Caki2 (cell line): ENCODE measurements at regions not wholly inside any gene's neighbourhood (a gene's known extent, or its start where the extent isn't known, plus 50 kb on each side); places are given as distances from the start of the nearest gene placed in this dataset.
A peak's percentile ranks its signal among the peaks of the same experiment; 100 is the strongest.
"Not testable (repeated sequence)": the region's sequence is repeated elsewhere in the genome, so short reads cannot be mapped to it uniquely, and the experiment has no call there.

Experiments used
- DNase-seq: peaks from one replicate; pipeline ENCODE4 v3.0.0-alpha.2; 2015; ENCODE audit warnings: low read depth
- in situ Hi-C: cut with HindIII; loops from 2 replicates; pipeline ENCODE4 v1.10.0; 2016; ENCODE audit warnings: low sequenced_read_pairs, low pct_unique_long_range_greater_than_20kb, mixed read lengths

DNA sequence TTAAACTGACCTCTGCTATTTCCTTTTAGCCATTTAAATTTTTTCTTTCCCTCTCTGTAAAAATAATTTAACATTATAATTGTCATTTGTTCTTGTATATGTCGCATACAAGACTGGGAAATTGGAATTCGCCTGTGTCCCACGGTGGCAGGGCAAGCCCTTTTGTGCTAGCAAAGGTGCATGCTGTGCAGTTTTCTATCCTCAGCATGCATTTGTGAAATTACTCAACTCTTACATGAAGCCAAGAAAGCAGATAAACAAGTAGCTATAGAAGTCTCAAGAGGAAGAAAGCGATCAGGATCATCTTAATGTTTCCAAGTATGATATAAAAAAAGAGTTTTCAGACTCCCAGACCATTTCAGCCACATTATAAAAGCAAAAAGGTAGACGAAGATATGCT is 392.6 kb upstream of the CHST9 start:
- no peak for DNase-seq
- in situ Hi-C loops = no loop called here

DNA sequence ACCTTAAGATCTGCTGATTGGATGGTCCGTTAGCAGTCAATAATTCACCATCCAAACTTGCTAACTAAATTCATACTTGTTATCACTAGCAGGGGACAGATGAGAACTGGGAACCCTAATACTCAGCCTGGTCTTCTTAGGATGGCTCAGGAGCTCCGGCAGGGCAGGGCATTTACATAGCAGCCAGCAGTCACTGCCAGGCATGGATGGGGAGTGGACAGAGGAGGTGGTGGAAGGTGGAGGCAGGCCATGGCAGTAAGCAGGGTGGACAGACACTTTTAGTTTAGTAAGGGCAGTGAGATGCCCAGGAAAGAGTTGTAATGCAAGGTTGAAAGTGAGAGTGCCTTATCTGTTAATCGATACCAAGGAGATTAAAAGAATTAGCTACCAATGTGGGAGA is 392.2 kb upstream of the CHST9 start:
- no peak for DNase-seq
- in situ Hi-C loops = no loop called here

DNA sequence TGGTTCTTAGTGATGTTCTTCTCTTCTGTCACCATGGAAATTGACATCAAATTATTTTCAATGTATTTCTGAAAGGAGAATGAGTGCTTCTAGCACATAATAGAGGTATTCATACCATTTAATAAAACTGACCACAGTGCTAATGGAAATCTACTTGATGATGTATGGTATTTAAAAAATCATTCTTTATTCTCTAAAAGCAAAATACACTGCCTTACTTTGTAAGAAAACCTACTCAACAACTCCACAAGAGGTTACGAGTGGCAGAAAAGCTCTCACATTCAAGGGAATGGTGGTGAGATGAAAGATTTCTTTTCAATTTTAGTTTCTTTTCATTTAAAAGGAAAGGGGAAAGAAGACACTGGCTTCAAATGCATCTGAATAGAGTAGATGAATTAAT is 382.3 kb upstream of the CHST9 start:
- no peak for DNase-seq
- in situ Hi-C loops = no loop called here

DNA sequence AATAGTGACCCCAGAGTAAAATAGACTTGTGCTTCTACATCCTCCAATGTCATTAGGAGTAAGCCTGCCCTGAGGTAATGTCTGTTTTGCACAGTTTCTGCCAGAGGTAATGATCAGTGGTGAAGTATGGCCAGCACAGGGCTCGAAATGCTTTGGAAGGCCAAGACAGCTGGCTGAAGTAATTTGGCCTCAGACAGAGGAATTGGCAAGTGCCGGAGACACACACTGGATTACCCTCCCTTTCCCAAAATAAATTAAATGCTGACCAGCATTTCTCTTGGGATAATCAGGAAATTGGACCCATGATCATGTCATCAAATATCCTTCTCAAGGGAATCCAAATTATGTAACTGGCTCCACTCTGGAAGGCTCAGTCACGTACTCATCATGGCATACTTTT is 379.0 kb upstream of the CHST9 start:
- in situ Hi-C loops = no loop called here
- DNase-seq = no peak

DNA sequence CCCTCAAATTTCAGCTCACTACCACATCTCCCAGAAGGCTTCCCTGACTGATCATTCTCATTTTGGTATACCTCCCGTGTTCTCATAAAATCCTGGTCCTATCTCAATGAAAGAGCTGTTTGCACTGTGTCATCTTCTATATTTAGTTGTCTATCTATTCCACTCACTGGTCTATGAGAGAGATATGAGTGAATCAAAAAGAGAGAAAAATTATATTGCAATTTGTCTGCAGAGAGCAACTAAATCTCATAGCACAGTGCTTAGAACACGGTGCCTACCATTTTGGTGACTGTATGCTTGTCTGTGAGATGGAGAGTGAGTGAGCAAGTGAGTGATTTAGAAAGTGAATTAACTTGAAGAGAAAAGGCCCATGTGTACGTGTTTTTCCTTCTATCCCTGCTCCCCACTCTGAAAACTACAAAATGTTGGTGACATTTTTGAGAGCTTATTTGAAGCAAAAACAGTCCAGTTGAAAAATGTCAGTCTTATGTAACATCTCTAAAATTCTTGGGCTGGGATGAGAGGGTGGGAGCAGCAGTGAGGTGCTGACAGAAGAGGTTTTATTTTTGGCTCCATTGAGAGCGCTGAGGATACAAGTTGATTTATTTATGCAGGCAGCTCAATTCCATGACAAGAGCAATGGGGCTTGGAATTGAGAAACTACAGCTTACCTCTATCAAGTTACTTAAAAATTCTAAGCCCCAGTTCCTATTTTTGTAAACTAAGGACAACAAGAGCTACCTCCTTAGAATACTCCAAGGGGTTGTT is 373.5 kb upstream of the CHST9 start:
- in situ Hi-C loops = no loop called here
- no peak for DNase-seq

DNA sequence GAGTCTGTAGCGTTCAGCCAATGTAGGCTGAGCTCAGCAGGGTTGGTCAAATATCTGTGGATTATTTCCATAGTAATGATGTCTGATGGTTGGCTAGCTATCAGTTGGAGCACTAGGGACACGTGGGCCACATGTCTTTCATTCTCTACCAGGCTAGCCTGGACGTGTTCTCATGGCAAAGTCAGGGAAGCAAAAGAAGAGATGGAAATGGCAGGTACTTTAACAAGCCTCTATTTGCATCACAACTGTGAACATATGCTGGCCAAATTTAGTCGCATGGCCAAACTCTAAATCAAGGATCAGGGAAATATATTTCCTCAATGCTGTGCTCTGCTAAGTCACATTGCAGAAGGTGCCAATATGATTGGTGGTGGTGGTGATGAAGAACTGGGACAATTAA is 371.6 kb upstream of the CHST9 start:
- in situ Hi-C loops = no loop called here
- DNase-seq = no peak

DNA sequence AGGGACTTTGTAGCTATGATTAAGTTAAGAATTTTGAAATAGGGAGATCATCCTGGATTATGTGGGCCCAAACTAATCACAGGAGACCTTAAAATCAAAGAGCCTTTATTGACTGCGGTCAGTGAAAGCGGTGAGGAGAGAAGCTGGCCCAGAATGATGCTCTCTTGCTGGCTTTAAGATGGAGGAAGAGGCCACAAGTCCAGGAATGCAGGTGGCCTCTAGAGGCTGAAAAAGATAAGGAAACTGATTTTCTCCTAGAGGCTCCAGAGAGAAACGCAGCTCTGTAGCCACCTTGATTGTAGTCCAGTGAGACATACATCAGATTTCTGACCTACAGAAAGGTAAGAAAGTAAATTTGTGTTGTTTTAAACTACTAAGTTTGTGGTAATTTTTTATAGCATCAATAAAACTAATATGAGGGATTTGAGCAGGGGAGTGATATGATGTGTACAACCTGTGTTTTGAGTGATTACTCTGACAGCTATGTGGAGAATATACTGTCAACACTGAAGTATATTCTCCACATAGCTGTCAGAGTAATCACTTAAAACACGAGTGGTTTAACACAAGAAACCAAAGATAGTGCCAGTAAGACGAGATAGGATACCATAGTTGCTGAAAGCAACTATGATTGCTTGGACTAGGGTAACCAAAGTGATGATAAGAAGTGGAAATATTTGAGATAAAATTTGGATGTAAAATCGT is 364.4 kb upstream of the CHST9 start:
- DNase-seq = no peak
- in situ Hi-C loops = no loop called here

DNA sequence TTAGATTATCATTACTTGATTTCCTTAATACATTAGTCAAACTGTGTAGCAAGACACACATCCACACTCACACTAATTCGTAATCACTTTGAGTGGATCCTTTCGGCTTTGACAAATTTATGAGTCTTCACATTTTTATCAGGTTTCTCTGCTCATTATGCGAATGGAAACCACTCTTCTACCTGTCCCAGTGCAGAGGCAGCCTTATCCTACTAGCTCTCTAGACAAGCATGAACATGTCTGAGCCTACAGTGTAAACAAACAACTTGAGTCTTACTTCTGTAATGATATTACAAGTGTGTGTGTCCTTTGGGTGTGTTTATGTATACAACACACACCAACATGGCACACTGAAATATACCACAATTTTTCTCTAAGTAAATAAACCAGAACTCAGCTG is 361.9 kb upstream of the CHST9 start:
- in situ Hi-C loops = no loop called here
- DNase-seq = no peak

DNA sequence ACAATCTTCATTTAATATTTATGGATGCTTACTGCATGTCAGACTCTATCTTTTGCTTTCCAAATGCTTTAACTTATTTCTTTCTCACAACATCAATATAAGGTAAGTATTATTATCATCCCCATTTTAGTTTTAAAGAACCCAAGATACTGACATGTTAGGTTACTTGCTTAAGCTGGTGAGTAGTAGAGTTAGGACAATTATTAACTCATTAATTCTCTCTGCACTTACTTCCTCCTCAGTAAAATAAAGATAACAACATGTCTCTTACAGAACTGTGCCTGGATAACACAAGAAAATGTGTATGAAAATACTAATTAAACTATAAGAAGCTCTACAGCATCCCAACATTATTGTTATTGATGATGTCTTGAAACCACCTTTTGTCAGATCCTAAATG is 359.1 kb upstream of the CHST9 start:
- in situ Hi-C loops = no loop called here
- no peak for DNase-seq

DNA sequence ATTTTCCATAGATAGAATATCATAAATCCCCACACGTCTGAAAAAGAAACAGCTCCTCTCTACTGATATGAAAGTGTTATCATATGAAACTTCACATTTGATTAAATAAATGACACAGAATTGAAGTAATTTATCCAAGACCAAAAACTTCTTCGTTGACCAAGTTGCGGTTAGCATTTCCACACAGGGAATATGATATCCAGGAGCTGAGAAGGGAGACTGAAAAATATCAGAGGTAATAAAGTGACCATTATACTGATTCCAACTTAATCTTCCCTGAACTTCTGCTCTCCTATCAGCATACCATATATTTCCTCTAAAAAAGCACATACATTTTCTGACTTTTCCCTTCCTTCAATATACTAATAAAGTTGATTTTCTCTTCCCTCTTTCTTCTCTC is 356.2 kb upstream of the CHST9 start:
- in situ Hi-C loops = no loop called here
- DNase-seq = no peak

DNA sequence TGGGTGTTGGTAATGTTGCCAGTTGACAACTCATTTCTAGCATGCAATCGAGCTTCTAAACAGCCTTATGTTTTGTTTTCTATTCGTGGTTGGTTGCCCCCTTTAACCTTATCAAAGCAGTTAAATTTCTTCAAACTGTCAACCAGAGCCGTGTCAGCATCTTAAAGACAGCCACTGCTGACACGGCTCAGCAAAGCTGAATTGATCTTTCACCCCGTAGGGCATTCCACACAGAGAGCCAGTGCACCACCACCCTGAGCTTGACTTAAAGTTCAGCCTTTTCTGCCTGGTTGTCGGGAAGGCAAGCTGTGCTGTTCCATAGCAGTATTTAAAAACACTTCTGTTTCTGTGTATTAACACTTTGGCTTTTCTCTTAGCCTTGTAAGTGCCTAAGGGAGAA is 355.0 kb upstream of the CHST9 start:
- DNase-seq = peak; percentile 1
- in situ Hi-C loops = no loop called here

DNA sequence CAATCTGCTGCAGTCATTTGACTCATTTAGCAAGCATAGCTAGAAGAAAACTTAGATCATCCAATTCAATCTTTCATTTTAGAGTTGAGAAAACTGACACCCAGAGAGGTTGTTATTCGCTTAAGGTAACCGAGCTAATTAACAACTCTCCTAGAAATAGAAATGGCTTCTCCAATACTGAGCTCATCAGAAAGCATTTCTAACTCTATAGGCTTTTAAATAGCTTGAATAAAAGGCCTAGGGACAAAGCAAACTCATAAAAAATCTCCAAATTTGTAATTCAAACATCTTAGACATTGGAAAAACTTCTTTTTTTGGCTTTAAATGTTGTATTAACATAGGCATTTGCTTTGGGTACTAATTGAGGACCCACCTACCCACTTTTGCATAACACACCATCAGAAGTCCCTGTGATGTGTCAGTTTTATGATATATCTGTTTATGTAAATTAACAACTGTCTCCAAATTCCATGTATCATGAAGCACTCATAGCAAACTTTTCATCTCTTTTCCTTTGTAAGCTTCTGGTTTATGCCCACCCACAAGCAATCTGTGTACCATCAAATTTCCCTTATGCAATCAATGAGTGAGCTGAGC is 343.9 kb upstream of the CHST9 start:
- in situ Hi-C loops = no loop called here
- no peak for DNase-seq

DNA sequence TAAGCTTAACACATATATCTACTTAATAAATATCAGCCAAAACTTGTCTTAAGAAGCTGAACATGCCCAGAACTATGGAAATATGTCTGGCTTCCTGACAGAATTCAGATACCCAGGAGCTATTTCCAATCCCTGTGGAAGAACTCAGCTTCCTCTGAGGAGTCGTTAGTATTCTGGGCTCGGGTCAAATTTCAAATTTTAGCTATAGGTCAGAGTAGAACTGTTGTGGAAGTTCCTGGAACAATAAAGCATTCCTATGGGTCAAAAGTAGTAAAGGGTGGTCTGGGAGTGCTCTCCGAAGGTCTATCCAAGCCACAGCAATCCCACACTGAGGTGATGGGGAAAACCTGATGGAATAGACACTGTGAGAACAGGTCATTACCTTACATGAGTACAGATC is 342.7 kb upstream of the CHST9 start:
- DNase-seq = no peak
- in situ Hi-C loops = no loop called here

DNA sequence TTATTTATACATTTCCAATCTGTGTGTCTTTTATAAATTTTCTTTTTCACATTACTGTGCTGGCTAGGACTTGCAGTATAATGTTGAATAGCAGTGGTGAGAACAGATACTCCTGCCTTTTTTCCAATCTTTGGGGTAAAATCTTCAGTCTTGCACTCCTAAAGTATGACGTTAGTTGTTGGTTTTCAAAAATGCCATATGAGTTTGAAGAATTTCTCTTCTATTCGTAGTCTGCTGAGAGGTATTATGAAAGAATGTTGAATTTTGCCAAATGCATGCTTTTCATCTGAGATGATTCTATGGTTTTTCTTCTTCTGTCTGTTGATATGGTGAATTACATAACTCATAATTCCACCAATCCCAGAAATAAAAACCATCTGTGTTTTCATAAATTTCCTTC is 335.3 kb upstream of the CHST9 start:
- in situ Hi-C loops = no loop called here
- no peak for DNase-seq

DNA sequence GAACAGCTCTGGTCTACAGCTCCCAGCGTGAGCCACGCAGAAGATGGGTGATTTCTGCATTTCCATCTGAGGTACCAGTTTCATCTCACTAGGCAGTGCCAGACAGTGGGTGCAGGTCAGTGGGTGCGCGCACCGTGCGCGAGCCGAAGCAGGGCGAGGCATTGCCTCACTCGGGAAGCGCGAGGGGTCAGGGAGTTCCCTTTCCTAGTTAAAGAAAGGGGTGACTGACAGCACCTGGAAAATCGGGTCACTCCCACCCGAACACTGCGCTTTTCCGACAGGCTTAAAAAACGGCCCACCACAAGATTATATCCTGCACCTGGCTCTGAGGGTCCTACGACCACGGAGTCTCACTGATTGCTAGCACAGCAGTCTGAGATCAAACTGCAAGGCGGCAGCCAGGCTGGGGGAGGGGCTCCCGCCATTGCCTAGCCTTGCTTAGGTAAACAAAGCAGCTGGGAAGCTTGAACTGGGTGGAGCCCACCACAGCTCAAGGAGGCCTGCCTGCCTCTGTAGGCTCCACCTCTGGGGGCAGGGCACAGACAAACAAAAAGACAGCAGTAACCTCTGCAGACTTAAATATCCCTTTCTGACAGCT is 325.0 kb upstream of the CHST9 start:
- DNase-seq, in situ Hi-C loops: not testable (repeated sequence)

DNA sequence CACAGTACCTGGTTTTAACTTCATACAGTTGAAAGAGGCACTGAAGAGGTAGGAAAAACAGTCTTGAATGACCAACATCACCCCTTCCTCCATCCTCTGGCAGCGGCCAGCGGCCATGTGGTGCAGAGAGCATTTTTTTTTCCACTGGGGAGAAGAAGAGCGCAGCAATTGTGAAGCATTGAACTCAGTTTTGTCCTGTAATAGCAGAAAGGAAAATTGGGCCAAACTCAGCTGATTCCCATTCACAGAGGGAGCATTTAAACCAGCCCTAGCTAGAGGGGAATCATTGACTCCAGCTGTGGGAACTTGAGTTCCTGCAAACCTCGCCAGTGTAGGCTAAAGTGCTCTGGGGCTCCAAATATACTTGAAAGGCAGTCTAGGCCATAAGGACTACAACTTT is 316.6 kb upstream of the CHST9 start:
- no peak for DNase-seq

DNA sequence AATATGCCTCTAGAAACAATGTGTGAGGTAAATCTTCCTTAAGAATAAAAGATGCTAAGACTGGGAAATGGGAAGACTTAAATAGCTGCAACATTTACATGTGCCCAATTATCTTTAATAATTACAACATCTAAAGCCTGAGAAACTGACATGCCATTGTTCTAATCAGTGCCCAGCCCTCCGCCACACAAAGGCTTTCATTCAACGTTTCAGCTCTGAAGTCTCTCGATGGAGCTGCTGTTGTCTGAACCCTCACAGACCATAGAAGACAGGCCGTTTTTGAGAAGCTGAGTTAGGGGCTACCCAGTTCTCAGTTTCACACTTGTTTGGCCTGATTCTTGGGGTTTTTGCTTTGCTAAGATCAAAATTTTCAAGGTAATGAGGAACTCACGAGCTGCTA is 315.4 kb upstream of the CHST9 start:
- in situ Hi-C loops = no loop called here
- DNase-seq = no peak

More for the DNA sequence above, 316.6 kb upstream of the CHST9 start:
- in situ Hi-C loops = no loop called here

DNA sequence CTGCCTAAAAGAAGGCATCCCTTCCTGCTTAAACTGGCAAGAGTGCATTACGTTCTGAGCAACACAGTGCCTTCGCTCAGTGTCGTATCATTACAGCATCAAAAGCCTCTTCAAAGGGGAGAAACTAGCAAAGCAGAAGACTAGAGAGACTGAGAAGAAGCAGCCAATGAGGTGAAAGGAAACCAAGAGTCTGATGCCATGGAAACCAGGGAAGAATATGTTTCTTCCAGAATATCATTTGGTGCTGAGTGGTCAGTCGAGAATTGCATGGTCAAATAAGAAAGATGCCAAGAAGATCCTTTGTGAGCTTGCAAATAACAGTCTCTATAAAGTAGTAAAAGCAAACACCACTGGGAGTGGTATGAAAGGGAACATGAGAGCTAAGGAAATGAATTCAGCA is 312.1 kb upstream of the CHST9 start:
- in situ Hi-C loops = no loop called here
- DNase-seq = no peak

DNA sequence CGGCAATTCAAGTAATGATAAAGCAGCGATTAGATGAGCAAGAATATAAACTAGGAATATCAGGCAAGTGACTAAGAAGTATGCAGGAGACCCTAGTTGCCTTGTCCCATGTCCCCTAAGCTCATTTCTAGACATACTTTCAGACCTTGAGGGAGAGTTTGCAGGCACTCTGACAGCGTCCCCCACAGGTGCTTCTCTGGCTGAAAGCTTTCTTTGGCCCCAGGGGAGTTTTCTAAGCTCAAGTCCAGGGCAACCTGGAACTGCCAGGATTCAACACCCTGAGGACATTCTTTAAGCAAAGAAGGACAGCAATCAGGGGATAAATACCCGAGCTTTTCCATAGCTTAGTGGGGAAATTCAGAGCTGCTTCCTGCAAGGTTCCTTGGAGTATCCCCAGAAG is 308.1 kb upstream of the CHST9 start:
- DNase-seq = no peak
- in situ Hi-C loops = no loop called here
